ENCODE measurements at regions not wholly inside any gene's neighbourhood (a gene's known extent, or its start where the extent isn't known, plus 50 kb on each side); places are given as distances from the start of the nearest gene placed in this dataset.
"Not testable (repeated sequence)": the region's sequence is repeated elsewhere in the genome, so short reads cannot be mapped to it uniquely, and the experiment has no call there.

- H3K27ac ChIP-seq (ENCODE audit: low read length), result no peak overlapping the region
- no peaks in the 10 kb centered on the region for H3K36me3 ChIP-seq (ENCODE audit: control insufficient read depth, insufficient read depth, low read length)
- H3K4me3 ChIP-seq (ENCODE audit: low read length), result no peak overlapping the region
- H3K9me3 ChIP-seq (ENCODE audit: control insufficient read depth, insufficient read depth, low read length), result no peaks in the 10 kb centered on the region
- no peaks in the 10 kb centered on the region for H3K4me1 ChIP-seq (ENCODE audit: control insufficient read depth, insufficient read depth, low read length)
- WGBS (ENCODE audit: insufficient coverage, insufficient read length), result no CpG with 5 or more reads among the region's 4 CpGs
- no peaks in the 10 kb centered on the region for H3K27me3 ChIP-seq (ENCODE audit: control insufficient read depth, insufficient read depth, low read length)
- DNase-seq (ENCODE audit: low read depth, low spot score), result no peak
Observed at GRCh38 chr4:28001698-28002097, 1141.1 kb downstream of the STIM2 start.

- no peaks in the 10 kb centered on the region for H3K36me3 ChIP-seq (ENCODE audit: control insufficient read depth, insufficient read depth, low read length)
- DNase-seq (ENCODE audit: low read depth, low spot score), result no peak
- no peaks in the 10 kb centered on the region for H3K9me3 ChIP-seq (ENCODE audit: control insufficient read depth, insufficient read depth, low read length)
- H3K27me3 ChIP-seq (ENCODE audit: control insufficient read depth, insufficient read depth, low read length), result no peaks in the 10 kb centered on the region
- no peak overlapping the region for H3K27ac ChIP-seq (ENCODE audit: low read length)
- H3K4me3 ChIP-seq (ENCODE audit: low read length), result no peak overlapping the region
- H3K4me1 ChIP-seq (ENCODE audit: control insufficient read depth, insufficient read depth, low read length), result no peaks in the 10 kb centered on the region
Observed at GRCh38 chr4:28004520-28004919, 1143.9 kb downstream of the STIM2 start.

DNA sequence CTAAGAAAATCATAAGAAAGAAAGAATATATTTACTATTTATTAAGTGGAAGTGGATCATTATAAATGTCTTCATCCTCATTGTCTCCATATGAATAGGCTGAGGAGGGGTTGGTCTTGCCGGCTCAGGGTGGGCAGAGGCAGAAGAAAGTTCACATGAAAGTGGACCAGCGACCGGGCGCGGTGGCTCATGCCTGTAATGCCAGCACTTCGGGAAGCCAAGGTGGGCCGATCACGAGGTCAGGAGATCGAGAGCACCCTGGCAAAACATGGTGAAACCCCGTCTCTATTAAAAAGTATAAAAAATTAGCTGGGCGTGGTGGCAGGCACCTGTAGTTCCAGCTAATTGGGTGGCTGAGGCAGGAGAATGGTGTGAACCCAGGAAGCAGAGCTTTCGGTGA lies 1145.4 kb downstream of the STIM2 start:
- H3K9me3 ChIP-seq (ENCODE audit: control insufficient read depth, insufficient read depth, low read length), result no peaks in the 10 kb centered on the region
- H3K27me3 ChIP-seq (ENCODE audit: control insufficient read depth, insufficient read depth, low read length), result no peaks in the 10 kb centered on the region
- H3K4me3 ChIP-seq (ENCODE audit: low read length), result no peak overlapping the region
- no peaks in the 10 kb centered on the region for H3K4me1 ChIP-seq (ENCODE audit: control insufficient read depth, insufficient read depth, low read length)
- no peaks in the 10 kb centered on the region for H3K36me3 ChIP-seq (ENCODE audit: control insufficient read depth, insufficient read depth, low read length)
- DNase-seq (ENCODE audit: low read depth, low spot score), result no peak
- no peak overlapping the region for H3K27ac ChIP-seq (ENCODE audit: low read length)
- WGBS (ENCODE audit: insufficient coverage, insufficient read length), result no CpG with 5 or more reads among the region's 12 CpGs

- Histone ChIP-seq H3K4me1 (ENCODE audit: control insufficient read depth, insufficient read depth, low read length) (no peaks in the 10 kb centered on the region), H3K27ac (ENCODE audit: low read length) (no peak overlapping the region), H3K36me3 (ENCODE audit: control insufficient read depth, insufficient read depth, low read length) (no peaks in the 10 kb centered on the region), H3K27me3 (ENCODE audit: control insufficient read depth, insufficient read depth, low read length) (no peaks in the 10 kb centered on the region), H3K4me3 (ENCODE audit: low read length) (no peak overlapping the region), H3K9me3 (ENCODE audit: control insufficient read depth, insufficient read depth, low read length) (no peaks in the 10 kb centered on the region)
- no CpG with 5 or more reads among the region's 4 CpGs for WGBS (ENCODE audit: insufficient coverage, insufficient read length)
- no peak for DNase-seq (ENCODE audit: low read depth, low spot score)
Observed at GRCh38 chr4:28007693-28008092, 1147.1 kb downstream of the STIM2 start.

DNA sequence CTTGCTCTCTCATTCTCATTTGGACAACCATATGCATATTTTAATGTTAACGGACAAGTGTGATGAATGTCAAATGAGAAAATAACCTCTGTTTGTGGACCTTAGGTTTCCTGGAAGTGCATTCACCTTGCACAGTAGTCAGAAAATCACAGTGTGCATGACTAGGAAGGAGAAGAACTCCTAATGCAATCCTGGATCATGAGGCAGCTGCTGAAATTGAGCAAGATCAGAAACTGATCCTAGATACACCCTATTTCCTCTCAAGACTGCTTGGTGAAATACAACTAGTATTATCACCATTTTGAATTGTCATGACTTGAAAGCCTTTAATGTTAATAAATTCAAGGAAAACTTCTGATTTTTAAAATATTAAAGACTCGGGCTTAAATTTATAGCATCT lies 1148.9 kb downstream of the STIM2 start:
- WGBS (ENCODE audit: insufficient coverage, insufficient read length), result no CpG with 5 or more reads among the region's 2 CpGs
- H3K36me3 ChIP-seq (ENCODE audit: control insufficient read depth, insufficient read depth, low read length), result no peaks in the 10 kb centered on the region
- peaks cover 2% of the 10 kb centered on the region for H3K9me3 ChIP-seq (ENCODE audit: control insufficient read depth, insufficient read depth, low read length)
- no peaks in the 10 kb centered on the region for H3K4me1 ChIP-seq (ENCODE audit: control insufficient read depth, insufficient read depth, low read length)
- no peak for DNase-seq (ENCODE audit: low read depth, low spot score)
- H3K4me3 ChIP-seq (ENCODE audit: low read length), result no peak overlapping the region
- H3K27me3 ChIP-seq (ENCODE audit: control insufficient read depth, insufficient read depth, low read length), result no peaks in the 10 kb centered on the region; the same call in 1 of the 2 replicates
- no peak overlapping the region for H3K27ac ChIP-seq (ENCODE audit: low read length)

GRCh38 chr4:28010577-28011240 lies 1150.1 kb downstream of the STIM2 start:
- WGBS (ENCODE audit: insufficient coverage, insufficient read length), result no CpG with 5 or more reads among the region's 6 CpGs
- Histone ChIP-seq H3K27ac (ENCODE audit: low read length) (no peak overlapping the region), H3K4me1 (ENCODE audit: control insufficient read depth, insufficient read depth, low read length) (no peaks in the 10 kb centered on the region), H3K9me3 (ENCODE audit: control insufficient read depth, insufficient read depth, low read length) (peaks cover 2% of the 10 kb centered on the region), H3K4me3 (ENCODE audit: low read length) (no peak overlapping the region), H3K27me3 (ENCODE audit: control insufficient read depth, insufficient read depth, low read length) (no peaks in the 10 kb centered on the region; the same call in 1 of the 2 replicates), H3K36me3 (ENCODE audit: control insufficient read depth, insufficient read depth, low read length) (no peaks in the 10 kb centered on the region)
- no peak for DNase-seq (ENCODE audit: low read depth, low spot score)

GRCh38 chr4:28014469-28014868 lies 1153.8 kb downstream of the STIM2 start:
- H3K36me3 ChIP-seq (ENCODE audit: control insufficient read depth, insufficient read depth, low read length), result no peaks in the 10 kb centered on the region
- no CpG with 5 or more reads among the region's 4 CpGs for WGBS (ENCODE audit: insufficient coverage, insufficient read length)

DNA sequence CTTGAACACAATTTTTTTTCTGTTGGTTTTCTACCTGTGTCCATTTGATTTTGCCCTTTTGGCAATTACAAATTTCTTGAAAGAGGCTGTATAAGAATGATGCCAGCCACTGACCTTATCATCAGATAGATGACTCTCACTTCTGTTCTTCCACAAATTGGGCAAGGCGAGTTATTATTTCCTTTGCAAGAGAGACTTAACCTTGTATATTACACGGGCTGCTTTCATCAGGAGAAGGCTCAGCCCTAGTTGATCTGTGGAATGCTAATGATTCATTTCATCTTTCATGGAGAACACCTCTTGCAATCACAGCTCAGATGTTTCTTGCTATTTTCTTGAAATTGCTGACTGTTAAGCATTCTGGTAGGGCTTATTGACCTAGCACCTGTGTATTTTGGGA lies 1155.4 kb downstream of the STIM2 start:
- no peak for DNase-seq (ENCODE audit: low read depth, low spot score)
- no CpG with 5 or more reads among the region's 2 CpGs for WGBS (ENCODE audit: insufficient coverage, insufficient read length)
- no peak overlapping the region for H3K27ac ChIP-seq (ENCODE audit: low read length)
- peaks cover 2% of the 10 kb centered on the region for H3K9me3 ChIP-seq (ENCODE audit: control insufficient read depth, insufficient read depth, low read length)
- H3K27me3 ChIP-seq (ENCODE audit: control insufficient read depth, insufficient read depth, low read length), result no peaks in the 10 kb centered on the region; the same call in 1 of the 2 replicates
- no peak overlapping the region for H3K4me3 ChIP-seq (ENCODE audit: low read length)
- no peaks in the 10 kb centered on the region for H3K36me3 ChIP-seq (ENCODE audit: control insufficient read depth, insufficient read depth, low read length)
- no peaks in the 10 kb centered on the region for H3K4me1 ChIP-seq (ENCODE audit: control insufficient read depth, insufficient read depth, low read length)

More at GRCh38 chr4:28014469-28014868, 1153.8 kb downstream of the STIM2 start:
- Histone ChIP-seq H3K27ac (ENCODE audit: low read length) (no peak overlapping the region), H3K4me1 (ENCODE audit: control insufficient read depth, insufficient read depth, low read length) (no peaks in the 10 kb centered on the region), H3K4me3 (ENCODE audit: low read length) (no peak overlapping the region), H3K27me3 (ENCODE audit: control insufficient read depth, insufficient read depth, low read length) (no peaks in the 10 kb centered on the region; the same call in 1 of the 2 replicates), H3K9me3 (ENCODE audit: control insufficient read depth, insufficient read depth, low read length) (peaks cover 2% of the 10 kb centered on the region)
- DNase-seq (ENCODE audit: low read depth, low spot score), result no peak

DNA sequence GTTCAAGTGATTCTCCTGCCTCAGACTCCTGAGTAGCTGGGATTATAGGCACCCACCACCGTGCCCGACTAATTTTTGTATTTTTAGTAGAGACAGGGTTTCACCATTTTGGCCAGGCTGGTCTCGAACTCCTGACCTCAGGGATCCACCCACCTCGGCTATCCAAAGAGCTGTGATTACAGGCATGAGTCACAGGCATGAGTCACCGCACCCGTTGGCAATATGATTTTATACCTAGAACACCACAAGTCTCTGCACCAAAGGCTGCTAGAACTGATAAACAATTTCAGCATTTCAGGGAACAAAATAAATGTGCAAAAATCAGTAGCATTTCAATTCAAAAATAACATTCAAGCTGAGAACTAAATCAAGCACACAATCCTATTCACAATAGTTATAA lies 1177.6 kb downstream of the STIM2 start:
- not testable (repeated sequence) for H3K4me3 ChIP-seq (ENCODE audit: low read length); H3K27me3 ChIP-seq (ENCODE audit: control insufficient read depth, insufficient read depth, low read length); H3K9me3 ChIP-seq (ENCODE audit: control insufficient read depth, insufficient read depth, low read length); DNase-seq (ENCODE audit: low read depth, low spot score); H3K27ac ChIP-seq (ENCODE audit: low read length); H3K4me1 ChIP-seq (ENCODE audit: control insufficient read depth, insufficient read depth, low read length); H3K36me3 ChIP-seq (ENCODE audit: control insufficient read depth, insufficient read depth, low read length)
- WGBS (ENCODE audit: insufficient coverage, insufficient read length), result no CpG with 5 or more reads among the region's 6 CpGs

GRCh38 chr4:28062562-28062961 lies 1201.9 kb downstream of the STIM2 start:
- no CpG with 5 or more reads among the region's 3 CpGs for WGBS (ENCODE audit: insufficient coverage, insufficient read length)
- Histone ChIP-seq H3K4me1 (ENCODE audit: control insufficient read depth, insufficient read depth, low read length) (no peaks in the 10 kb centered on the region), H3K4me3 (ENCODE audit: low read length) (no peak overlapping the region), H3K27ac (ENCODE audit: low read length) (no peak overlapping the region), H3K27me3 (ENCODE audit: control insufficient read depth, insufficient read depth, low read length) (no peaks in the 10 kb centered on the region), H3K36me3 (ENCODE audit: control insufficient read depth, insufficient read depth, low read length) (no peaks in the 10 kb centered on the region), H3K9me3 (ENCODE audit: control insufficient read depth, insufficient read depth, low read length) (no peaks in the 10 kb centered on the region)
- DNase-seq (ENCODE audit: low read depth, low spot score), result no peak

DNA sequence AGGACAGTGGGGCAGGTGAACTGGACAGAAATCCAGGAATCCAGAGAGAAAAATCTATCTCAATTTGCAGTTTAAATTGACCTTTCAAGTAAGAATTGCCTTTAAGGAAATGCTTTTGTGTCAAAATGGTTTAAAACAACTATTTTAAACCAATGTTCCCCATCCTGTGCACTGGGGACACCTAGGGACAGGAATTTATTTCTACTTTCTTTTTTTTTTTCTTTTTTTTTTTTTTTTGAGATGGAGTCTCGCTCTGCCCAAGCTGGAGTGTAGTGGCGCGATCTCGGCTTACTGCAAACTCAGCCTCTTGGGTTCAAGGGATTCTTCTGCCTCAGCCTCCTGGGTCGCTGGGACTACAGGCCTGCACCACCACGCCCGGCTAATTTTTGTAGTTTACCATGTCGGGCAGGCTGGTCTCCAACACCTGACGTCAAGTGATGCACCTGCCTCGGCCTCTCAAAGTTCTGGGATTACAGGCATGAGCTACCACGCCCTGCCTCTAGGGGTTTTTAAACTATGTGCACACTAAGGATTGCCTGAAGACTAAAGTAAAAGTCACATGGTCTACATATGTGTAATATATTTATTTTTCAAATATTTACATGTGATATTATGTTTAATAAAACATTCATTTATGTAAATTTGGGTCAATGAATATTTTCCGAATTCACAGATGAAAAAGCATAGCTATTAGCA lies 1213.4 kb downstream of the STIM2 start:
- no CpG with 5 or more reads among the region's 12 CpGs for WGBS (ENCODE audit: insufficient coverage, insufficient read length)
- Histone ChIP-seq H3K4me1 (ENCODE audit: control insufficient read depth, insufficient read depth, low read length) (no peaks in the 10 kb centered on the region), H3K27ac (ENCODE audit: low read length) (no peak overlapping the region), H3K27me3 (ENCODE audit: control insufficient read depth, insufficient read depth, low read length) (no peaks in the 10 kb centered on the region), H3K4me3 (ENCODE audit: low read length) (no peak overlapping the region), H3K36me3 (ENCODE audit: control insufficient read depth, insufficient read depth, low read length) (no peaks in the 10 kb centered on the region), H3K9me3 (ENCODE audit: control insufficient read depth, insufficient read depth, low read length) (no peaks in the 10 kb centered on the region)
- no peak for DNase-seq (ENCODE audit: low read depth, low spot score)
